T-cell (primary cell): ENCODE measurements at regions not wholly inside any gene's neighbourhood (a gene's known extent, or its start where the extent isn't known, plus 50 kb on each side); places are given as distances from the start of the nearest gene placed in this dataset.

ENCODE experiments used
- ATAC-seq, 4 experiments: fragments of 200-7000 bp in 3 of 4; fragments of 150-1000 bp in 1 of 4; cut with Tn5 transposase; replicated peaks in 1 of 4; 1 replicate in 3 of 4; 2 replicates in 1 of 4; pipeline ENCODE4 v1.10.0; 2021; ENCODE audit warnings: moderate library complexity in 3 of 4, mild to moderate bottlenecking in 2 of 4, moderate number of reproducible peaks in 1 of 4
- CTCF ChIA-PET, 2 donors: fragments of 300-600 bp; sonication (Branson Sonifier 250); formaldehyde crosslinking; loops; one replicate each; lab custom pipeline; 2022; ENCODE audit warnings: antibody characterized with exemption in 2 of 2; lab: Charles Lee
- POLR2A ChIA-PET, 2 donors: fragments of 300-600 bp; sonication (Branson Sonifier 250); formaldehyde crosslinking; loops; one replicate each; lab custom pipeline; 2022; ENCODE audit warnings: antibody characterized with exemption in 2 of 2; lab: Charles Lee
- DNase-seq, 35 experiments: peaks; one replicate each; pipeline versions ENCODE4 v3.0.0 to v3.0.0-alpha.2; 2013 to 2023
- H3K27ac ChIP-seq: one replicate; pipeline ENCODE4 v1.5.1; 2013; ENCODE audit warnings: low read length
- H3K27me3 ChIP-seq, 2 experiments: replicated peaks in 1 of 2; 1 replicate in 1 of 2; 2 replicates in 1 of 2; pipeline versions ENCODE4 v1.6.1 to v1.7.0; 2013; ENCODE audit warnings: low read length in 1 of 2, mixed read lengths in 1 of 2; ENCODE audit not compliant: control insufficient read depth in 2 of 2, insufficient read depth in 2 of 2; ENCODE audit errors: extremely low read depth in 1 of 2
- H3K36me3 ChIP-seq, 2 donors: 1 replicate in 1 of 2; 2 replicates in 1 of 2; pipeline versions ENCODE4 v1.6.1 to v1.7.0; 2013; ENCODE audit warnings: low read length in 1 of 2; ENCODE audit not compliant: control insufficient read depth in 2 of 2, insufficient read depth in 1 of 2; ENCODE audit errors: extremely low read depth in 1 of 2
- H3K4me1 ChIP-seq, 2 experiments: 1 replicate in 1 of 2; 2 replicates in 1 of 2; pipeline versions ENCODE4 v1.6.1 to v1.7.0; 2013; ENCODE audit warnings: low read length in 2 of 2, mixed read lengths in 1 of 2; ENCODE audit not compliant: insufficient read depth in 2 of 2, control insufficient read depth in 1 of 2; ENCODE audit errors: extremely low read depth in 1 of 2
- H3K4me3 ChIP-seq, 2 donors: 1 replicate in 1 of 2; 2 replicates in 1 of 2; pipeline versions ENCODE4 v1.5.1 to v1.7.0; 2013; ENCODE audit warnings: mild to moderate bottlenecking in 2 of 2, low read length in 1 of 2, moderate library complexity in 1 of 2; ENCODE audit not compliant: control insufficient read depth in 1 of 2; ENCODE audit errors: extremely low read depth in 1 of 2
- H3K9me3 ChIP-seq: 2 replicates; pipeline ENCODE4 v1.7.0; 2013
- H3K27ac Mint-ChIP-seq, 2 donors: one replicate each; pipeline ENCODE4 v1.8.0; 2020 to 2021; ENCODE audit warnings: mild to moderate bottlenecking in 2 of 2, mixed read lengths in 2 of 2
- H3K27me3 Mint-ChIP-seq, 2 donors: one replicate each; pipeline ENCODE4 v1.8.0; 2021 to 2022; ENCODE audit warnings: mixed read lengths in 2 of 2
- H3K36me3 Mint-ChIP-seq: one replicate; pipeline ENCODE4 v1.8.0; 2021; ENCODE audit warnings: mixed read lengths
- H3K4me1 Mint-ChIP-seq, 3 donors: one replicate each; pipeline ENCODE4 v1.8.0; 2020 to 2022; ENCODE audit warnings: mixed read lengths in 3 of 3, mild to moderate bottlenecking in 1 of 3
- H3K4me3 Mint-ChIP-seq, 3 donors: one replicate each; pipeline ENCODE4 v1.8.0; 2020 to 2022; ENCODE audit warnings: mild to moderate bottlenecking in 3 of 3, mixed read lengths in 3 of 3, moderate library complexity in 3 of 3
- H3K9me3 Mint-ChIP-seq, 3 donors: one replicate each; pipeline ENCODE4 v1.8.0; 2020 to 2022; ENCODE audit warnings: mixed read lengths in 3 of 3
- whole genome bisulfite sequencing: methylation state at CpG from one replicate; pipeline ENCODE4 v1.1.5; 2013; ENCODE audit warnings: missing lambda C conversion rate; ENCODE audit not compliant: insufficient coverage; 5-methylcytosine and 5-hydroxymethylcytosine counted together

- ChIA-PET POLR2A (no interaction called here), CTCF (no interaction called here)
- Histone ChIP-seq H3K9me3 (no peaks in the 10 kb centered on the region), H3K27me3 (no peaks in the 10 kb centered on the region), H3K4me1 (no peaks in the 10 kb centered on the region), H3K4me3 (no peak overlapping the region), H3K27ac (no peak overlapping the region), H3K36me3 (no peaks in the 10 kb centered on the region)
- 67% methylated on average over 1 of the region's 1 CpG for WGBS
- no peak for DNase-seq
- no peak for ATAC-seq
- Mint-ChIP-seq H3K27me3 (no peaks in the 10 kb centered on the region), H3K36me3 (no peaks in the 10 kb centered on the region), H3K4me3 (no peak overlapping the region), H3K9me3 (peaks cover 4 to 10% (median 6%) of the 10 kb centered on the region in 3 donors), H3K4me1 (no peaks in the 10 kb centered on the region), H3K27ac (no peak overlapping the region)
Observed at GRCh38 chr2:122741403-122741802, 986.0 kb downstream of the TSN start.

GRCh38 chr2:122743021-122743675 is 987.7 kb downstream of the TSN start:
- whole genome bisulfite sequencing: 92% methylated on average over 2 of the region's 2 CpGs
- Histone ChIP-seq H3K4me3 (no peak overlapping the region), H3K27ac (no peak overlapping the region), H3K36me3 (no peaks in the 10 kb centered on the region), H3K4me1 (no peaks in the 10 kb centered on the region), H3K27me3 (no peaks in the 10 kb centered on the region), H3K9me3 (no peaks in the 10 kb centered on the region)
- peaks cover 4 to 8% (median 6%) of the 10 kb centered on the region in 3 donors for H3K9me3 Mint-ChIP-seq
- ATAC-seq (no peak), DNase-seq (no peak)
- H3K4me1 Mint-ChIP-seq: no peaks in the 10 kb centered on the region
- H3K27me3 Mint-ChIP-seq: no peaks in the 10 kb centered on the region
- H3K27ac Mint-ChIP-seq: no peak overlapping the region
- CTCF ChIA-PET: no interaction called here
- no peak overlapping the region for H3K4me3 Mint-ChIP-seq
- POLR2A ChIA-PET: no interaction called here
- no peaks in the 10 kb centered on the region for H3K36me3 Mint-ChIP-seq

- CTCF ChIA-PET: no interaction called here
Observed at GRCh38 chr2:122745603-122746002, 990.2 kb downstream of the TSN start.

GRCh38 chr2:122747670-122748069 is 992.2 kb downstream of the TSN start:
- Mint-ChIP-seq H3K36me3 (no peaks in the 10 kb centered on the region), H3K4me3 (no peak overlapping the region), H3K4me1 (no peaks in the 10 kb centered on the region), H3K27me3 (no peaks in the 10 kb centered on the region), H3K9me3 (peaks cover 0 to 13% (median 5%) of the 10 kb centered on the region in 3 donors), H3K27ac (no peak overlapping the region)
- CTCF ChIA-PET: no interaction called here
- Histone ChIP-seq H3K27ac (no peak overlapping the region), H3K36me3 (no peaks in the 10 kb centered on the region), H3K9me3 (no peaks in the 10 kb centered on the region), H3K27me3 (no peaks in the 10 kb centered on the region), H3K4me1 (no peaks in the 10 kb centered on the region), H3K4me3 (no peak overlapping the region)
- no peak for ATAC-seq
- POLR2A ChIA-PET: no interaction called here
- WGBS: no CpG with 5 or more reads among the region's 2 CpGs
- DNase-seq: no peak

More at GRCh38 chr2:122745603-122746002, 990.2 kb downstream of the TSN start:
- Histone ChIP-seq H3K27me3 (no peaks in the 10 kb centered on the region), H3K4me3 (no peak overlapping the region), H3K4me1 (no peaks in the 10 kb centered on the region), H3K27ac (no peak overlapping the region), H3K36me3 (no peaks in the 10 kb centered on the region), H3K9me3 (no peaks in the 10 kb centered on the region)
- no peak for ATAC-seq
- Mint-ChIP-seq H3K36me3 (no peaks in the 10 kb centered on the region), H3K9me3 (peaks cover 5 to 8% (median 6%) of the 10 kb centered on the region in 3 donors), H3K4me1 (no peaks in the 10 kb centered on the region), H3K4me3 (no peak overlapping the region), H3K27me3 (no peaks in the 10 kb centered on the region), H3K27ac (no peak overlapping the region)
- no peak for DNase-seq
- POLR2A ChIA-PET: no interaction called here
- WGBS: no CpG with 5 or more reads among the region's 4 CpGs

- Mint-ChIP-seq H3K9me3 (peaks cover 0 to 13% (median 2%) of the 10 kb centered on the region in 3 donors), H3K27ac (no peak overlapping the region), H3K36me3 (no peaks in the 10 kb centered on the region), H3K4me1 (no peaks in the 10 kb centered on the region), H3K27me3 (no peaks in the 10 kb centered on the region), H3K4me3 (no peak overlapping the region)
- H3K4me1 ChIP-seq: no peaks in the 10 kb centered on the region
- no peaks in the 10 kb centered on the region for H3K27me3 ChIP-seq
- no peaks in the 10 kb centered on the region for H3K9me3 ChIP-seq
- ChIA-PET CTCF (no interaction called here), POLR2A (no interaction called here)
- no peak overlapping the region for H3K4me3 ChIP-seq
- DNase-seq (no peak), ATAC-seq (no peak)
- WGBS: no CpG with 5 or more reads among the region's 4 CpGs
- no peaks in the 10 kb centered on the region for H3K36me3 ChIP-seq
- no peak overlapping the region for H3K27ac ChIP-seq
Observed at GRCh38 chr2:122748552-122749011, 993.1 kb downstream of the TSN start.

GRCh38 chr2:122749405-122749804 is 994.0 kb downstream of the TSN start:
- Mint-ChIP-seq H3K9me3 (peaks cover 0 to 13% (median 2%) of the 10 kb centered on the region in 3 donors), H3K4me1 (no peaks in the 10 kb centered on the region), H3K36me3 (no peaks in the 10 kb centered on the region), H3K27me3 (no peaks in the 10 kb centered on the region), H3K27ac (no peak overlapping the region), H3K4me3 (no peak overlapping the region)
- Histone ChIP-seq H3K36me3 (no peaks in the 10 kb centered on the region), H3K4me3 (no peak overlapping the region), H3K4me1 (no peaks in the 10 kb centered on the region), H3K27ac (no peak overlapping the region), H3K27me3 (no peaks in the 10 kb centered on the region), H3K9me3 (no peaks in the 10 kb centered on the region)
- no peak for ATAC-seq
- DNase-seq: no peak
- ChIA-PET POLR2A (no interaction called here), CTCF (no interaction called here)
- no CpG with 5 or more reads among the region's 1 CpG for WGBS
